ENCODE measurements at regions not wholly inside any gene's neighbourhood (a gene's known extent, or its start where the extent isn't known, plus 50 kb on each side); places are given as distances from the start of the nearest gene placed in this dataset.

- TF ChIP-seq CTCF (conservative IDR thresholded peaks at IDR 0.05; ENCODE audit: low read depth, low read length) (no peak), EZH2phosphoT487 (IDR thresholded peaks at IDR 0.05; ENCODE audit: borderline replicate concordance, low read length) (no peak), EZH2 (IDR thresholded peaks at IDR 0.05; ENCODE audit: low read length, unreplicated experiment) (no peak)
Observed at GRCh38 chr5:40453689-40454088, 226.0 kb upstream of the PTGER4 start.
